GM12878 (cell line): ENCODE measurements at regions not wholly inside any gene's neighbourhood (a gene's known extent, or its start where the extent isn't known, plus 50 kb on each side); places are given as distances from the start of the nearest gene placed in this dataset.

Source experiments
- ATAC-seq: fragments of 200-7000 bp; cut with Tn5 transposase; 3 replicates; pipeline ENCODE4 v1.9.1; 2020; ENCODE audit warnings: mild to moderate bottlenecking, moderate library complexity
- BruUV-seq: library from RNA; stranded (reverse); fragments of 400-500 nt; replicated peaks from 2 replicates; lab custom pipeline; 2021; lab: Mats Ljungman, UMichigan
- CTCF ChIA-PET: fragments of 300-600 bp; sonication (Branson Sonifier 250); formaldehyde crosslinking; extraction: SDS; loops from one replicate; lab custom pipeline; 2021; ENCODE audit warnings: inconsistent platforms; lab: Yijun Ruan, JAX
- POLR2A ChIA-PET: fragments of 350-600 bp; formaldehyde crosslinking; extraction: SDS; loops from one replicate; lab custom pipeline; 2021; ENCODE audit warnings: inconsistent platforms; lab: Charles Lee
- RAD21 ChIA-PET: fragments of 300-600 bp; sonication (Branson Sonifier 250); formaldehyde crosslinking; loops from one replicate; lab custom pipeline; 2023; ENCODE audit warnings: antibody characterized with exemption; ENCODE audit not compliant: unreplicated experiment; lab: Charles Lee
- SMC1A ChIA-PET: fragments of 300-600 bp; sonication (Branson Sonifier 250); formaldehyde crosslinking; loops from one replicate; lab custom pipeline; 2023; ENCODE audit not compliant: unreplicated experiment, uncharacterized antibody; lab: Charles Lee
- DNase-seq: peaks from one replicate; pipeline ENCODE4 v3.0.0-alpha.2; 2011; ENCODE audit warnings: low read depth, low spot score
- FAIRE-seq: peaks from 3 replicates; lab custom pipeline; 2011; peaks lifted over from hg19 to GRCh38; lab: Jason Lieb, UNC
- H2AFZ ChIP-seq: 2 replicates; pipeline ENCODE4 v1.6.0; 2011; ENCODE audit warnings: low read depth, low read length, control low read depth; ENCODE audit not compliant: control insufficient read depth
- H3K27ac ChIP-seq: 2 replicates; pipeline ENCODE4 v1.5.1; 2011; ENCODE audit warnings: control low read depth; ENCODE audit not compliant: control insufficient read depth, insufficient read depth
- H3K27me3 ChIP-seq, 2 experiments: replicated peaks in 1 of 2; 2 replicates each; pipeline versions ENCODE4 v1.6.0 to v1.6.1; 2011; ENCODE audit warnings: low read length in 1 of 2; ENCODE audit not compliant: control insufficient read depth in 2 of 2, insufficient read depth in 2 of 2
- H3K36me3 ChIP-seq, 2 experiments: 2 replicates each; pipeline ENCODE4 v1.5.1; 2011; ENCODE audit warnings: low read length in 1 of 2; ENCODE audit not compliant: control insufficient read depth in 2 of 2, insufficient read depth in 2 of 2
- H3K4me1 ChIP-seq: 2 replicates; pipeline ENCODE4 v1.6.1; 2011; ENCODE audit warnings: mild to moderate bottlenecking, low read length, moderate library complexity, mixed read lengths; ENCODE audit not compliant: control insufficient read depth, insufficient read depth
- H3K4me2 ChIP-seq: 2 replicates; pipeline ENCODE4 v1.6.0; 2011; ENCODE audit warnings: control low read depth; ENCODE audit not compliant: control insufficient read depth, insufficient read depth
- H3K4me3 ChIP-seq: fragments of 200-600 bp; sonication (generic); 2 replicates; pipeline ENCODE4 v1.5.1; 2016
- H3K79me2 ChIP-seq: 2 replicates; pipeline ENCODE4 v1.6.0; 2011; ENCODE audit warnings: low read length; ENCODE audit not compliant: control insufficient read depth, insufficient read depth
- H3K9ac ChIP-seq: 2 replicates; pipeline ENCODE4 v1.8.0; 2011; ENCODE audit warnings: low read length, control low read depth, mixed read lengths; ENCODE audit not compliant: control insufficient read depth, insufficient read depth
- H3K9me3 ChIP-seq: replicated peaks from 3 replicates; pipeline ENCODE4 v1.5.1; 2011; ENCODE audit warnings: mild to moderate bottlenecking, low read length; ENCODE audit not compliant: control insufficient read depth, insufficient read depth
- H4K20me1 ChIP-seq: 2 replicates; pipeline ENCODE4 v1.6.0; 2011; ENCODE audit not compliant: control insufficient read depth, insufficient read depth
- BCL3 ChIP-seq: IDR thresholded peaks from 2 replicates; pipeline ENCODE4 v1.6.1; 2011; ENCODE audit warnings: borderline replicate concordance, low read depth, mild to moderate bottlenecking, moderate library complexity, low read length; ENCODE audit not compliant: insufficient read depth, poor library complexity, severe bottlenecking
- DPF2 ChIP-seq: fragments of 450-650 bp; IDR thresholded peaks from 2 replicates; pipeline ENCODE4 v1.6.1; 2017; ENCODE audit warnings: mild to moderate bottlenecking
- FOS ChIP-seq: IDR thresholded peaks from 3 replicates; pipeline ENCODE4 v1.6.1; 2011; ENCODE audit warnings: borderline replicate concordance; ENCODE audit not compliant: insufficient read length; ENCODE audit errors: extremely low read depth
- MEF2A ChIP-seq: IDR thresholded peaks from 2 replicates; pipeline ENCODE4 v1.6.1; 2011; ENCODE audit warnings: low read depth, mild to moderate bottlenecking, low read length, moderate library complexity; ENCODE audit not compliant: insufficient read depth
- PAX5 ChIP-seq: IDR thresholded peaks from 2 replicates; pipeline ENCODE4 v1.6.1; 2011; ENCODE audit warnings: low read depth, low read length, borderline replicate concordance
- PML ChIP-seq: IDR thresholded peaks from 2 replicates; pipeline ENCODE4 v1.6.1; 2012; ENCODE audit warnings: low read length, inconsistent platforms
- POU2F2 ChIP-seq: IDR thresholded peaks from 3 replicates; pipeline ENCODE4 v1.6.1; 2011; ENCODE audit warnings: low read depth, mild to moderate bottlenecking, low read length, borderline replicate concordance
- PRDM15 ChIP-seq: fragments of 450-650 bp; formaldehyde crosslinking; IDR thresholded peaks from 2 replicates; pipeline ENCODE4 v1.4.0; 2020; ENCODE audit warnings: mild to moderate bottlenecking, moderate library complexity
- SPI1 ChIP-seq: IDR thresholded peaks from 2 replicates; pipeline ENCODE4 v1.6.1; 2011; ENCODE audit warnings: low read depth, mild to moderate bottlenecking, low read length, moderate library complexity, borderline replicate concordance; ENCODE audit not compliant: insufficient read depth
- USF1 ChIP-seq: IDR thresholded peaks from 2 replicates; pipeline ENCODE4 v1.6.1; 2011; ENCODE audit warnings: borderline replicate concordance, low read depth, mild to moderate bottlenecking, moderate library complexity, mixed read lengths, low read length; ENCODE audit not compliant: insufficient read depth; ENCODE audit errors: extremely low read length
- ZNF592 ChIP-seq: fragments of 450-650 bp; IDR thresholded peaks from 2 replicates; pipeline ENCODE4 v1.6.1; 2017; ENCODE audit warnings: mild to moderate bottlenecking, moderate library complexity
- WGBS: methylation state at CpG from one replicate; pipeline ENCODE4 v1.1.6; 2016; ENCODE audit warnings: low lambda C conversion rate; ENCODE audit not compliant: insufficient replicate concordance, insufficient coverage; ENCODE audit errors: missing lambda C conversion rate; 5-methylcytosine and 5-hydroxymethylcytosine counted together
- in situ Hi-C: fragments of 300-500 bp; cut with MboI; formaldehyde crosslinking; loops from 9 replicates; pipeline ENCODE4 v1.14.3; 2018; ENCODE audit warnings: mixed read lengths
- intact Hi-C: fragments of 100-400 bp; cut with micrococcal nuclease; formaldehyde crosslinking; loops from one replicate; pipeline ENCODE4 v1.14.2; 2022; ENCODE audit not compliant: unreplicated experiment

- TF ChIP-seq SPI1: no peak
- no peak for TF ChIP-seq PML
Observed at GRCh38 chr4:13955551-13955950, 328.0 kb upstream of the BOD1L1 start (continued).

GRCh38 chr4:13956947-13957346 lies 329.4 kb upstream of the BOD1L1 start:
- H3K4me3 ChIP-seq: no peak overlapping the region
- H3K4me2 ChIP-seq: no peak overlapping the region
- in situ Hi-C loops (no loop called here), intact Hi-C loops (no loop called here)
- H4K20me1 ChIP-seq: no peaks in the 10 kb centered on the region
- H3K9ac ChIP-seq: no peak overlapping the region
- SMC1A ChIA-PET: no interaction called here
- no peaks in the 10 kb centered on the region for H3K27me3 ChIP-seq
- POLR2A ChIA-PET: no interaction called here
- no peaks in the 10 kb centered on the region for H3K4me1 ChIP-seq
- no peaks in the 10 kb centered on the region for H3K79me2 ChIP-seq
- no peak overlapping the region for H3K27ac ChIP-seq
- no peak for DNase-seq
- no TSS peak for BruUV-seq
- WGBS: 32% methylated on average over 2 of the region's 2 CpGs
- no peaks in the 10 kb centered on the region for H3K36me3 ChIP-seq
- H2AFZ ChIP-seq: no peak overlapping the region
- CTCF ChIA-PET: no interaction called here
- RAD21 ChIA-PET: no interaction called here
- FAIRE-seq: no peak
- no peak for ATAC-seq
- no peaks in the 10 kb centered on the region for H3K9me3 ChIP-seq
- TF ChIP-seq ZNF592 (no peak), DPF2 (no peak), PAX5 (no peak), USF1 (no peak), POU2F2 (no peak), BCL3 (no peak), FOS (no peak), PRDM15 (CRISPR knock-in tag) (no peak), MEF2A (no peak)
